Calu3 (cell line): ENCODE measurements at regions not wholly inside any gene's neighbourhood (a gene's known extent, or its start where the extent isn't known, plus 50 kb on each side); places are given as distances from the start of the nearest gene placed in this dataset.

ENCODE experiments used
- BruUV-seq: library from RNA; stranded (reverse); fragments of 400-500 nt; replicated peaks from 2 replicates; lab custom pipeline; 2021; lab: Mats Ljungman, UMichigan
- CTCF ChIA-PET: fragments of 300-600 bp; sonication (Branson Sonifier 250); formaldehyde crosslinking; loops from one replicate; lab custom pipeline; 2022; ENCODE audit warnings: antibody characterized with exemption; lab: Charles Lee
- DNase-seq: peaks from one replicate; pipeline ENCODE4 v3.0.0; 2022
- H3K27ac Mint-ChIP-seq: one replicate; pipeline ENCODE4 v1.8.0; 2022; ENCODE audit warnings: mixed read lengths; ENCODE audit not compliant: unreplicated experiment
- H3K27me3 Mint-ChIP-seq: one replicate; pipeline ENCODE4 v1.8.0; 2022; ENCODE audit warnings: mixed read lengths; ENCODE audit not compliant: unreplicated experiment
- H3K36me3 Mint-ChIP-seq: one replicate; pipeline ENCODE4 v1.8.0; 2022; ENCODE audit warnings: mild to moderate bottlenecking, moderate library complexity, mixed read lengths; ENCODE audit not compliant: insufficient read depth, unreplicated experiment
- H3K4me1 Mint-ChIP-seq: one replicate; pipeline ENCODE4 v1.8.0; 2022; ENCODE audit warnings: mild to moderate bottlenecking, low read depth, mixed read lengths; ENCODE audit not compliant: unreplicated experiment
- H3K4me3 Mint-ChIP-seq: one replicate; pipeline ENCODE4 v1.8.0; 2022; ENCODE audit warnings: mild to moderate bottlenecking, low read depth, moderate library complexity, mixed read lengths; ENCODE audit not compliant: unreplicated experiment
- H3K9me3 Mint-ChIP-seq: one replicate; pipeline ENCODE4 v1.8.0; 2022; ENCODE audit warnings: low read depth, mixed read lengths; ENCODE audit not compliant: unreplicated experiment
- intact Hi-C: fragments of 100-400 bp; cut with micrococcal nuclease; formaldehyde crosslinking; loops from one replicate; pipeline ENCODE4 v1.10.0; 2022; ENCODE audit not compliant: unreplicated experiment
- TF ChIP-seq, protein P1 (sequence below): fragments of 200-600 bp; IDR thresholded peaks from one replicate; pipeline ENCODE4 v1.8.0; 2022; ENCODE audit warnings: antibody characterized with exemption; ENCODE audit not compliant: unreplicated experiment

- intact Hi-C loops: no loop called here
- CTCF ChIA-PET: no interaction called here
- no peaks in the 10 kb centered on the region for H3K36me3 Mint-ChIP-seq
- TF ChIP-seq, protein P1, sequence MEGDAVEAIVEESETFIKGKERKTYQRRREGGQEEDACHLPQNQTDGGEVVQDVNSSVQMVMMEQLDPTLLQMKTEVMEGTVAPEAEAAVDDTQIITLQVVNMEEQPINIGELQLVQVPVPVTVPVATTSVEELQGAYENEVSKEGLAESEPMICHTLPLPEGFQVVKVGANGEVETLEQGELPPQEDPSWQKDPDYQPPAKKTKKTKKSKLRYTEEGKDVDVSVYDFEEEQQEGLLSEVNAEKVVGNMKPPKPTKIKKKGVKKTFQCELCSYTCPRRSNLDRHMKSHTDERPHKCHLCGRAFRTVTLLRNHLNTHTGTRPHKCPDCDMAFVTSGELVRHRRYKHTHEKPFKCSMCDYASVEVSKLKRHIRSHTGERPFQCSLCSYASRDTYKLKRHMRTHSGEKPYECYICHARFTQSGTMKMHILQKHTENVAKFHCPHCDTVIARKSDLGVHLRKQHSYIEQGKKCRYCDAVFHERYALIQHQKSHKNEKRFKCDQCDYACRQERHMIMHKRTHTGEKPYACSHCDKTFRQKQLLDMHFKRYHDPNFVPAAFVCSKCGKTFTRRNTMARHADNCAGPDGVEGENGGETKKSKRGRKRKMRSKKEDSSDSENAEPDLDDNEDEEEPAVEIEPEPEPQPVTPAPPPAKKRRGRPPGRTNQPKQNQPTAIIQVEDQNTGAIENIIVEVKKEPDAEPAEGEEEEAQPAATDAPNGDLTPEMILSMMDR: no peak
- H3K4me3 Mint-ChIP-seq: no peak overlapping the region
- H3K27ac Mint-ChIP-seq: no peak overlapping the region
- H3K4me1 Mint-ChIP-seq: no peaks in the 10 kb centered on the region
- H3K27me3 Mint-ChIP-seq: no peaks in the 10 kb centered on the region
- no TSS peak for BruUV-seq
- DNase-seq: no peak
- H3K9me3 Mint-ChIP-seq: no peaks in the 10 kb centered on the region
Observed at GRCh38 chr18:67023059-67023458, 419.2 kb upstream of the CDH19 start.

DNA sequence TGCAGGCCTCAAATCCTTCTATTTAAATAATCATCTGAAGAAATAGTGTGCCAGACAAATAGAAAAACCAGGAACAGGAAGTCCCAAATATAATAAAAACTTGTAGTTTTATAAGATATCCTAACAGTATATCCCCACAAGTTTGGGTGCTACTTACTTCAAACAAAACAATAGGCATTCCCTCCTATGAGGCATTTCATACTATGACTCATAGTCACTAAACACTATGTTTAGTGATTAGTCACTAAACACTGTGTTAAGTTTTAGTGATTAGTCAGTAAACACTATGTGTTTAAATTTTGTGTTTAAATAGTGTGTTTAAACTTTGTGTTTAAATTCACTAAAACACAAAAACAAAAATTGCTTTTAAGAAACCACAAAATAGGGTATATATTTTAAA is 407.0 kb upstream of the CDH19 start:
- TF ChIP-seq, protein P1: no peak
- H3K4me1 Mint-ChIP-seq: peaks cover 7% of the 10 kb centered on the region
- peak overlapping the region; percentile 59 for H3K27ac Mint-ChIP-seq
- CTCF ChIA-PET: interaction anchor here (0.6 kb wide), 1 partner anchor 17 kb away, joined by 3 read pairs; no protein-coding TSS in a partner anchor
- intact Hi-C loops: no loop called here
- H3K36me3 Mint-ChIP-seq: no peaks in the 10 kb centered on the region
- H3K9me3 Mint-ChIP-seq: peaks cover 1% of the 10 kb centered on the region
- H3K4me3 Mint-ChIP-seq: no peak overlapping the region
- no peaks in the 10 kb centered on the region for H3K27me3 Mint-ChIP-seq
- no peak for DNase-seq
- no TSS peak for BruUV-seq

DNA sequence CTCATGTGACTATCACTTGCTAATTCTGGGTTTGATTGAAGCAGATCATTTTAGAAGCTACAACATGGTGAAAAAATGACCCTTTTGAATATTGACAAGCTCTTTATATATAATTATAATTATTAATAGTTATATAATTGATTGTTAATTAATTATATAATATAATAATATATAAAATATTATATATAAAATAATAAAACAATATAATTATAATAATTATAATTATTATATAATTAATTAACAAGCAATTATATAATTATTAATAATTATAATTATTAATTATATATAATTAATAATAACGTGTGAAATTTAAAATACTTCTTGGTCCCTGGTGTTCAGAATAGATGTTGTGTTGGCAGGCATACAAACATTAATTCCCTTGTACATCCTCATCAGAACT is 404.1 kb upstream of the CDH19 start:
- no peak for DNase-seq
- BruUV-seq: no TSS peak
- peaks cover 7% of the 10 kb centered on the region for H3K4me1 Mint-ChIP-seq
- H3K4me3 Mint-ChIP-seq: no peak overlapping the region
- H3K27ac Mint-ChIP-seq: no peak overlapping the region
- TF ChIP-seq, protein P1: no peak
- H3K9me3 Mint-ChIP-seq: peaks cover 2% of the 10 kb centered on the region
- H3K27me3 Mint-ChIP-seq: no peaks in the 10 kb centered on the region
- H3K36me3 Mint-ChIP-seq: no peaks in the 10 kb centered on the region
- CTCF ChIA-PET: no interaction called here
- intact Hi-C loops: no loop called here

- no peak for DNase-seq
- TF ChIP-seq, protein P1: no peak
- intact Hi-C loops: no loop called here
- Mint-ChIP-seq H3K4me3 (no peak overlapping the region), H3K36me3 (no peaks in the 10 kb centered on the region), H3K27me3 (no peaks in the 10 kb centered on the region), H3K4me1 (peaks cover 7% of the 10 kb centered on the region), H3K9me3 (peaks cover 2% of the 10 kb centered on the region), H3K27ac (no peak overlapping the region)
- CTCF ChIA-PET: no interaction called here
- BruUV-seq: no TSS peak
Observed at GRCh38 chr18:67007085-67007484, 403.2 kb upstream of the CDH19 start.
